ENCODE measurements at regions not wholly inside any gene's neighbourhood (a gene's known extent, or its start where the extent isn't known, plus 50 kb on each side); places are given as distances from the start of the nearest gene placed in this dataset.

- no peaks in the 10 kb centered on the region for H3K27me3 ChIP-seq (ENCODE audit: insufficient read depth, poor library complexity, severe bottlenecking)
- H3K27ac ChIP-seq (replicated peaks) = no peak overlapping the region
- no peak overlapping the region for H3K4me3 ChIP-seq (replicated peaks; ENCODE audit: insufficient read depth, low read length)
- no peak for DNase-seq (ENCODE audit: low read depth in 1 of 2, low spot score in 1 of 2)
- TF ChIP-seq CTCF (IDR thresholded peaks at IDR 0.05; ENCODE audit: insufficient read depth, low read length) (no peak), SPI1 (IDR thresholded peaks at IDR 0.05; ENCODE audit: borderline replicate concordance, low read depth) (no peak), GABPA (IDR thresholded peaks at IDR 0.05; ENCODE audit: low read depth) (no peak), POLR2AphosphoS5 (IDR thresholded peaks at IDR 0.05; ENCODE audit: low read depth) (no peak)
- TF ChIP-seq, protein P1, sequence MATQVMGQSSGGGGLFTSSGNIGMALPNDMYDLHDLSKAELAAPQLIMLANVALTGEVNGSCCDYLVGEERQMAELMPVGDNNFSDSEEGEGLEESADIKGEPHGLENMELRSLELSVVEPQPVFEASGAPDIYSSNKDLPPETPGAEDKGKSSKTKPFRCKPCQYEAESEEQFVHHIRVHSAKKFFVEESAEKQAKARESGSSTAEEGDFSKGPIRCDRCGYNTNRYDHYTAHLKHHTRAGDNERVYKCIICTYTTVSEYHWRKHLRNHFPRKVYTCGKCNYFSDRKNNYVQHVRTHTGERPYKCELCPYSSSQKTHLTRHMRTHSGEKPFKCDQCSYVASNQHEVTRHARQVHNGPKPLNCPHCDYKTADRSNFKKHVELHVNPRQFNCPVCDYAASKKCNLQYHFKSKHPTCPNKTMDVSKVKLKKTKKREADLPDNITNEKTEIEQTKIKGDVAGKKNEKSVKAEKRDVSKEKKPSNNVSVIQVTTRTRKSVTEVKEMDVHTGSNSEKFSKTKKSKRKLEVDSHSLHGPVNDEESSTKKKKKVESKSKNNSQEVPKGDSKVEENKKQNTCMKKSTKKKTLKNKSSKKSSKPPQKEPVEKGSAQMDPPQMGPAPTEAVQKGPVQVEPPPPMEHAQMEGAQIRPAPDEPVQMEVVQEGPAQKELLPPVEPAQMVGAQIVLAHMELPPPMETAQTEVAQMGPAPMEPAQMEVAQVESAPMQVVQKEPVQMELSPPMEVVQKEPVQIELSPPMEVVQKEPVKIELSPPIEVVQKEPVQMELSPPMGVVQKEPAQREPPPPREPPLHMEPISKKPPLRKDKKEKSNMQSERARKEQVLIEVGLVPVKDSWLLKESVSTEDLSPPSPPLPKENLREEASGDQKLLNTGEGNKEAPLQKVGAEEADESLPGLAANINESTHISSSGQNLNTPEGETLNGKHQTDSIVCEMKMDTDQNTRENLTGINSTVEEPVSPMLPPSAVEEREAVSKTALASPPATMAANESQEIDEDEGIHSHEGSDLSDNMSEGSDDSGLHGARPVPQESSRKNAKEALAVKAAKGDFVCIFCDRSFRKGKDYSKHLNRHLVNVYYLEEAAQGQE (IDR thresholded peaks at IDR 0.05; ENCODE audit: insufficient replicate concordance, low read depth) = no peak
These were observed 160.8 kb upstream of the ALG10B start for GRCh38 chr12:38155526-38156496.

DNA sequence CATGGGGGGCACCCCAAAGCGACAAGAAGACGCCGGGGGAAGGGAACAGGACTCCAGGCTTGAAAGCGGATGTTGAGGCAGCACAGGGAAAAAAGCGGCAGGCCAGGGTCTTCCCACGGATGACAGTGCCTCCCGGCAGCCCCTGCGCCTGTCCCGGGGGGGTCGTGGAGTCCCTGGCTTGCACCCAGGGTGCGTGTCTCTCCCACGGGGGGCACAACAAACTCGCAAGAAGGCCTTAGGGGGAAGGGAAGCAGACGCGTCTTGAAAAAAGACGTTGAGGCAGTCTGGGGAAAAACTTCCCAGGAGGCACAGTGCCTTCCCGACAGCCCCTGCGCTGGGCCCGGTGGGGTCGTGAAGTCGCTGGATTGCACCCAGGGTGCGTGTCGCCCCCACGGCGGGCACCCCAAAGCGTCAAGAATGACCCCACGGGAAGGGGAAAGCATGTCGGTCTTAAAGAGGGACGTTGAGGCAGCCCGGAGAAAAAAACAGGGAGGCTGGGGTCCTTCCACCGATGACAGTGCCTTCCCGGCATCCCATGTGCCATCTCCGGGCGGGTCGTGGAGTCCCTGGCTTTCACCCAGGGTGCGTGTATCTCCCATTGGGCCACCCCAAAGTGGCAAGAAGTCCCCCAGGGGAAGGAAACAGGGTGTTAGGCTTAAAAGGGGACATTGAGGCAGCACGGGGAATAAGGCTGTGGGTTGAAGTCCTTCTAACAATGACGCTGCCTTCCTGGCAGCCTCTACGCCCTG is 159.9 kb upstream of the ALG10B start:
- no peak for DNase-seq (ENCODE audit: low read depth in 1 of 2, low spot score in 1 of 2)
- Histone ChIP-seq H3K27ac (replicated peaks) (no peak overlapping the region), H3K4me3 (replicated peaks; ENCODE audit: insufficient read depth, low read length) (no peak overlapping the region), H3K27me3 (ENCODE audit: insufficient read depth, poor library complexity, severe bottlenecking) (no peaks in the 10 kb centered on the region)
- TF ChIP-seq, protein P1 (IDR thresholded peaks at IDR 0.05; ENCODE audit: insufficient replicate concordance, low read depth) = no peak
- TF ChIP-seq POLR2AphosphoS5 (IDR thresholded peaks at IDR 0.05; ENCODE audit: low read depth) = no peak
- TF ChIP-seq SPI1 (IDR thresholded peaks at IDR 0.05; ENCODE audit: borderline replicate concordance, low read depth) = no peak
- no peak for TF ChIP-seq GABPA (IDR thresholded peaks at IDR 0.05; ENCODE audit: low read depth)
- no peak for TF ChIP-seq CTCF (IDR thresholded peaks at IDR 0.05; ENCODE audit: insufficient read depth, low read length)

DNA sequence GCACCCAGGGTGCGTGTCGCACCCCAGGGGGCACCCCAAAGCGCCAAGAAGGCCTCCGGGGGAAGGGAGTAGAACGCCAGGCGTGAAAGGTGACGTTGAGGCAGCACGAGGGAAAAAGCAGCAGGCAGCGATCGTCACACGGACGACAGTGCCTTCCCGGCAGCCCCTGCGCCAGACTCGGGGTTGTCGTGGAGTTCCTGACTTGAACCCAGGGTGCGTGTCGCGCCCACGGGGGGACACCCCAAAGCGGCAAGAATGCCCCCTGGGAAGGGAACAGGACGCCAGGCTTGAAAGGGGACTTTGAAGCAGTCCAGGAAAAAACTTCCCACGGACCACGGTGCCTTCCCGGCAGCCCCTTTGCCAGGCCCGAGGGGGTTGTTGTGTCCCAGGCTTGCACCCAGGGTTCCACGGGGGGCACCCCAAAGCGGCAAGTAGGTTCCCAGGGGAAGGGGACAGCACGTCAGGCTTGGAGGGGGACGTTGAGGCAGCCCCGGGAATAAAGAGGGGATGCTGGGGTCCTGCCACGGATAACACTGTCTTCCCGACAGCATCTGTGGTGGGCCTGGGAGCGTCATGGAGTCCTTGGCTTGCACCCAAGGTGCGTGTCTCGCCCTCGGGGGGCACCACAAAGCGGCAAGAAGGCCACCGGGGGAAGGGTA is 159.2 kb upstream of the ALG10B start:
- TF ChIP-seq SPI1 (IDR thresholded peaks at IDR 0.05; ENCODE audit: borderline replicate concordance, low read depth) = no peak
- no peak for TF ChIP-seq GABPA (IDR thresholded peaks at IDR 0.05; ENCODE audit: low read depth)
- no peak for TF ChIP-seq CTCF (IDR thresholded peaks at IDR 0.05; ENCODE audit: insufficient read depth, low read length)
- no peak for TF ChIP-seq POLR2AphosphoS5 (IDR thresholded peaks at IDR 0.05; ENCODE audit: low read depth)
- H3K4me3 ChIP-seq (replicated peaks; ENCODE audit: insufficient read depth, low read length) = no peak overlapping the region
- DNase-seq (ENCODE audit: low read depth in 1 of 2, low spot score in 1 of 2) = no peak
- H3K27me3 ChIP-seq (ENCODE audit: insufficient read depth, poor library complexity, severe bottlenecking) = no peaks in the 10 kb centered on the region
- no peak overlapping the region for H3K27ac ChIP-seq (replicated peaks)

All from HL-60 (cell line).